ENCODE measurements at regions not wholly inside any gene's neighbourhood (a gene's known extent, or its start where the extent isn't known, plus 50 kb on each side); places are given as distances from the start of the nearest gene placed in this dataset.

DNA sequence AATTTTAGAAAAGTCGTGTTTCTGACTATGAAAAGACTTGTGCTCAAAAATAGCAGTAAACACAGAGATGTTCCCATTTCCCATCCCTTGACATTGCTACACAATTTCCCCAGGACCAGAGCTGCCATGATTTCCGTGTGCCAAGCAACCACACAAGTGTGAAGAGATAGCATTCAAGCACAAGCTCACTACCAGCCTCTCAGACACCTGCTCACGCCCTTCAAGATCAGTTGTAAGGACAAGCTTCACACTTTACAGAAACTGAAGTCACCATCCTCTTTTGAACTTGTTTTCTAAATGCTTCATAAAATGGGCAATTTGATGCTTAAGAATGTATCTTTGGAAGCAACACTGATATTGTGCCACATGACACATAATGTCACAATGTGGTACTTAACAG lies 333.1 kb downstream of the CAAP1 start:
- no peak for DNase-seq
- intact Hi-C loops (cut with DNase I) = no loop called here
- no peaks in the 10 kb centered on the region for H3K9me3 ChIP-seq
- no peaks in the 10 kb centered on the region for H3K4me1 ChIP-seq
- no peaks in the 10 kb centered on the region for H3K36me3 ChIP-seq
- TF ChIP-seq, protein P1, sequence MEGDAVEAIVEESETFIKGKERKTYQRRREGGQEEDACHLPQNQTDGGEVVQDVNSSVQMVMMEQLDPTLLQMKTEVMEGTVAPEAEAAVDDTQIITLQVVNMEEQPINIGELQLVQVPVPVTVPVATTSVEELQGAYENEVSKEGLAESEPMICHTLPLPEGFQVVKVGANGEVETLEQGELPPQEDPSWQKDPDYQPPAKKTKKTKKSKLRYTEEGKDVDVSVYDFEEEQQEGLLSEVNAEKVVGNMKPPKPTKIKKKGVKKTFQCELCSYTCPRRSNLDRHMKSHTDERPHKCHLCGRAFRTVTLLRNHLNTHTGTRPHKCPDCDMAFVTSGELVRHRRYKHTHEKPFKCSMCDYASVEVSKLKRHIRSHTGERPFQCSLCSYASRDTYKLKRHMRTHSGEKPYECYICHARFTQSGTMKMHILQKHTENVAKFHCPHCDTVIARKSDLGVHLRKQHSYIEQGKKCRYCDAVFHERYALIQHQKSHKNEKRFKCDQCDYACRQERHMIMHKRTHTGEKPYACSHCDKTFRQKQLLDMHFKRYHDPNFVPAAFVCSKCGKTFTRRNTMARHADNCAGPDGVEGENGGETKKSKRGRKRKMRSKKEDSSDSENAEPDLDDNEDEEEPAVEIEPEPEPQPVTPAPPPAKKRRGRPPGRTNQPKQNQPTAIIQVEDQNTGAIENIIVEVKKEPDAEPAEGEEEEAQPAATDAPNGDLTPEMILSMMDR (IDR thresholded peaks at IDR 0.05) = no peak
- no peak overlapping the region for H3K27ac ChIP-seq
- H3K9ac ChIP-seq (ENCODE audit: low read depth in 2 of 2, low read length in 2 of 2) = no peak overlapping the region
- no peak overlapping the region for H3K4me3 ChIP-seq
- H3K27me3 ChIP-seq = no peaks in the 10 kb centered on the region

DNA sequence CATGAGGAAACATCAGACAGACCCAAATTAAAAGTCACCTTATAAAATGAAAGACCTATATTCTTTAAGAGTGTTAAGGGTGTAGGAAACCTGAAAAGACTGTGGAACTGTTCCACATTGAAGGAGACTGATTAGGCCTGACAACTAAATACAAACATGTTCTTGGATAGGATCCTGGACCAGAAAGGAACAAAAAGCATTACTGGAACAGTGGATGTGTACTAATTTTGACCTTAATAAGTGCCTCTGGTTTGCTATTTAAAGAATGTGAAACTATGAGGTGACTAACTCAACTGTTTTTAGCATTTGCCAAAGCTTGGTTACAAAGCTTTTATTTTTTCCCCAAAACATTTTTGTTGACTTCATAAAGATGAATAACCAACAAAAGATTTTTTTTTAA lies 340.6 kb downstream of the CAAP1 start:
- TF ChIP-seq, protein P1 (IDR thresholded peaks at IDR 0.05) = no peak
- H3K9me3 ChIP-seq = no peaks in the 10 kb centered on the region
- no peak overlapping the region for H3K9ac ChIP-seq (ENCODE audit: low read depth in 2 of 2, low read length in 2 of 2)
- H3K27me3 ChIP-seq = no peaks in the 10 kb centered on the region
- H3K4me1 ChIP-seq = no peaks in the 10 kb centered on the region
- H3K27ac ChIP-seq = no peak overlapping the region
- intact Hi-C loops (cut with DNase I) = no loop called here
- H3K4me3 ChIP-seq = no peak overlapping the region
- no peaks in the 10 kb centered on the region for H3K36me3 ChIP-seq
- no peak for DNase-seq

DNA sequence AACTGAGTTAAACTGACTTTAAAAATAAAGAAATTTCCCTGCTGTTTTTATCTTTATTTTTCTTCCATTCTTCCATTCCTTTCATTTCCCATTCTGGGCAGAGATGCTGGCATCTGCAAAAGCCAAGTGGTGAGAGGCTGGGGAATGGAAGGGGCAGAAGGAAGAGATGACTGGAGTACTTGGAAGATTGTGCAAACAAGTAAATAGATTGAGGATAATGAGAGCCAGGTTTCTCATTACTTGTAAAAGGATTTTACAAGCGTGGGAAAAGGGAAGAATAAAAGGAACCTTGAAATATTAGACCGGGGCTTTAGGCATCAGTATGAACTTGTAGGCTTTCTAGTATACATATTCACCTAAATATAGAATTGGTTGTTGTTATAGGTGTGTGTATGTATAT lies 341.2 kb downstream of the CAAP1 start:
- no peaks in the 10 kb centered on the region for H3K36me3 ChIP-seq
- intact Hi-C loops (cut with DNase I) = no loop called here
- H3K9ac ChIP-seq (ENCODE audit: low read depth in 2 of 2, low read length in 2 of 2) = no peak overlapping the region
- H3K27ac ChIP-seq = no peak overlapping the region
- no peaks in the 10 kb centered on the region for H3K27me3 ChIP-seq
- no peak overlapping the region for H3K4me3 ChIP-seq
- H3K9me3 ChIP-seq = no peaks in the 10 kb centered on the region
- no peaks in the 10 kb centered on the region for H3K4me1 ChIP-seq
- TF ChIP-seq, protein P1 (IDR thresholded peaks at IDR 0.05) = no peak
- no peak for DNase-seq

DNA sequence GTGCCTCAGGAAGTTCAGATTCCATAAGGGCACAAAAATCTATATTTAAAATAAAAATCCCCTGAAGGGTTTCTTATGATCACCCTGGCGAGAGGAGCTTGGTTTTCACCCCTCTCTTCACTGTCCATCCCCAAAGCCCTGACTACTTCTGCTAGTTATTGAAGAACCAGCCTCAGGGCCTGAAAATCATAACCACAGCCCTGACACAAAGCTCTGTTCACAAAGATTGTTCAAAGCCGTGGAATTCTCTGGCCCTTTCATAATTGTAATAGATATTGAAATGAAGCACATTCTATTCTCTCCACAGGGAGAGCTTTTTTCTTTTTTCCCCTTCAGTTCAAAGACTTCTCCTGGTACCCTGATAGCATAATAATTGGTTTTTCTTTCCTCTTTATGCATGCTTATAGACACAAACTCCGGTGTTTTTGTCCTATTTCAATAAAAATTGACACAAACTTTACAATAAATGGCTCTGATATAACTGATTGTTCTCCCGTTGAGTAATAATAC lies 343.8 kb downstream of the CAAP1 start:
- H3K27ac ChIP-seq = no peak overlapping the region
- no peaks in the 10 kb centered on the region for H3K36me3 ChIP-seq
- TF ChIP-seq, protein P1 (IDR thresholded peaks at IDR 0.05) = no peak
- intact Hi-C loops (cut with DNase I) = no loop called here
- no peaks in the 10 kb centered on the region for H3K27me3 ChIP-seq
- H3K9ac ChIP-seq (ENCODE audit: low read depth in 2 of 2, low read length in 2 of 2) = no peak overlapping the region
- no peak overlapping the region for H3K4me3 ChIP-seq
- H3K4me1 ChIP-seq = no peaks in the 10 kb centered on the region
- no peak for DNase-seq
- H3K9me3 ChIP-seq = no peaks in the 10 kb centered on the region

DNA sequence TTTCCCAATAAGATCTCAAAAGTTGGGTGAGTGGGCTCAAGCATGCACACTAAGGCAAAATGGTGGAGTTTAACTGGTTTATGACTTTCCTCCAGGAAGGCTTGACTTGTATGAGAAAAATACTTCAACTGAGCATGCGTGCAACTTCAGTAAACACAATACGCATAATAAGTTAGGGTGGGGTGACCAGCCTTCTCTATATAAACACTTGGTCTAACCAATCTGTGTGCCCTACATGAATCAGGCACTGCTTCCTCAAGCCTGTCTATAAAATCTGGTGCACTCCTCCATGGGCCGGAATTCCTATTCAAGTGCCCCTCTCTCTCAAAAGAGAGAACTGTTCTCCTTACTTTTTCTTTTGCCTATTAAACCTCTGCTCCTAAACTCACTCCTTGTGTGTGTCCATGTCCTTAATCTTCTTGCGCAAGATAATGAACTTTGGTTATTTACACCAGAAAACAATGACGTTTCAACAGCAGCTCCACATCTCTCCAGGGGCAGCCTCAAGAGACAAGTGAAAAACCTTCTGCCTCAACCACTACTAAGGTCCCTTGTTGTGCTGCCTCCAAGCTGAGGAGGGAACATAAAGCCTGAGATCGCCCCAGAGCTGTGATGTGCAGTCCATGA lies 352.6 kb downstream of the CAAP1 start:
- Histone ChIP-seq H3K27ac (no peak overlapping the region), H3K36me3 (no peaks in the 10 kb centered on the region), H3K27me3 (no peaks in the 10 kb centered on the region), H3K4me1 (no peaks in the 10 kb centered on the region), H3K9ac (ENCODE audit: low read depth in 2 of 2, low read length in 2 of 2) (no peak overlapping the region), H3K4me3 (no peak overlapping the region), H3K9me3 (no peaks in the 10 kb centered on the region)
- intact Hi-C loops (cut with DNase I) = loop anchor here (10.0 kb wide), 1 partner anchor 65 kb away; no protein-coding TSS in a partner anchor
- no peak for DNase-seq
- TF ChIP-seq, protein P1 (IDR thresholded peaks at IDR 0.05) = no peak
